SK-N-SH treated with all-trans-retinoic acid at 6 μM for 48 hours (cell line): ENCODE measurements at regions not wholly inside any gene's neighbourhood (a gene's known extent, or its start where the extent isn't known, plus 50 kb on each side); places are given as distances from the start of the nearest gene placed in this dataset.

Experiments used
- ATAC-seq: fragments of 200-7000 bp; cut with Tn5 transposase; 3 replicates; pipeline ENCODE4 v1.9.1; 2020; ENCODE audit warnings: mild to moderate bottlenecking, moderate library complexity
- ARNTL ChIP-seq: fragments of 450-650 bp; formaldehyde crosslinking; IDR thresholded peaks from 2 replicates; pipeline ENCODE4 v1.5.0; 2020; ENCODE audit warnings: low read depth, mild to moderate bottlenecking, moderate library complexity, borderline replicate concordance
- BACH2 ChIP-seq: fragments of 250-450 bp; sonication (Bioruptor Pico); IDR thresholded peaks from 2 replicates; pipeline ENCODE4 v1.9.0; 2021; ENCODE audit warnings: mild to moderate bottlenecking, borderline replicate concordance
- CREB5 ChIP-seq: fragments of 250-450 bp; sonication (Bioruptor Pico); IDR thresholded peaks from 2 replicates; pipeline ENCODE4 v1.5.1; 2020; ENCODE audit warnings: low read depth, mild to moderate bottlenecking, moderate library complexity
- CSDC2 ChIP-seq: fragments of 250-450 bp; sonication (Bioruptor Pico); IDR thresholded peaks from 2 replicates; pipeline ENCODE4 v1.5.0; 2020; ENCODE audit warnings: mild to moderate bottlenecking, moderate library complexity
- CSRNP3 ChIP-seq: fragments of 250-450 bp; sonication (Bioruptor Pico); IDR thresholded peaks from 2 replicates; pipeline ENCODE4 v1.5.1; 2021; ENCODE audit warnings: mild to moderate bottlenecking, moderate library complexity
- ESRRG ChIP-seq: fragments of 250-450 bp; sonication (Bioruptor Pico); IDR thresholded peaks from 2 replicates; pipeline ENCODE4 v1.6.1; 2021; ENCODE audit warnings: mild to moderate bottlenecking
- ISL1 ChIP-seq: fragments of 250-450 bp; sonication (Bioruptor Pico); IDR thresholded peaks from 2 replicates; pipeline ENCODE4 v2.1.2; 2022; ENCODE audit warnings: mild to moderate bottlenecking, moderate library complexity
- OSR1 ChIP-seq: fragments of 250-450 bp; sonication (Bioruptor Pico); IDR thresholded peaks from 2 replicates; pipeline ENCODE4 v1.8.0; 2022; ENCODE audit warnings: moderate library complexity, mild to moderate bottlenecking, inconsistent platforms
- PATZ1 ChIP-seq: fragments of 250-450 bp; sonication (Bioruptor Pico); IDR thresholded peaks from 2 replicates; pipeline ENCODE4 v1.8.0; 2020; ENCODE audit warnings: mild to moderate bottlenecking, moderate library complexity, borderline replicate concordance
- POU6F1 ChIP-seq: fragments of 250-450 bp; sonication (Bioruptor Pico); IDR thresholded peaks from 2 replicates; pipeline ENCODE4 v1.8.0; 2021; ENCODE audit warnings: low read depth, mild to moderate bottlenecking, moderate library complexity, borderline replicate concordance
- PPARA ChIP-seq: fragments of 250-450 bp; sonication (Bioruptor Pico); IDR thresholded peaks from 2 replicates; pipeline ENCODE4 v1.5.0; 2020; ENCODE audit warnings: mild to moderate bottlenecking, borderline replicate concordance
- RARB ChIP-seq: fragments of 250-450 bp; sonication (Bioruptor Pico); IDR thresholded peaks from 2 replicates; pipeline ENCODE4 v1.8.0; 2021; ENCODE audit warnings: mild to moderate bottlenecking, moderate library complexity
- SNAI2 ChIP-seq: fragments of 250-450 bp; sonication (Bioruptor Pico); IDR thresholded peaks from 2 replicates; pipeline ENCODE4 v1.5.0; 2020; ENCODE audit warnings: mild to moderate bottlenecking, moderate library complexity
- TCF4 ChIP-seq: fragments of 250-450 bp; sonication (Bioruptor Pico); IDR thresholded peaks from 2 replicates; pipeline ENCODE4 v1.8.0; 2021; ENCODE audit warnings: mild to moderate bottlenecking, moderate library complexity, borderline replicate concordance
- TOX ChIP-seq: fragments of 250-450 bp; sonication (Bioruptor Pico); IDR thresholded peaks from 2 replicates; pipeline ENCODE4 v1.8.0; 2021; ENCODE audit warnings: mild to moderate bottlenecking, moderate library complexity, borderline replicate concordance
- TSHZ2 ChIP-seq: fragments of 250-450 bp; sonication (Bioruptor Pico); IDR thresholded peaks from 2 replicates; pipeline ENCODE4 v1.5.0; 2020; ENCODE audit warnings: mild to moderate bottlenecking, moderate library complexity
- ZC3H10 ChIP-seq: fragments of 250-450 bp; sonication (Bioruptor Pico); IDR thresholded peaks from 2 replicates; pipeline ENCODE4 v1.5.1; 2021; ENCODE audit warnings: mild to moderate bottlenecking, moderate library complexity
- ZFP3 ChIP-seq: fragments of 250-450 bp; sonication (Bioruptor Pico); IDR thresholded peaks from 2 replicates; pipeline ENCODE4 v1.5.0; 2020; ENCODE audit warnings: mild to moderate bottlenecking, moderate library complexity
- ZNF565 ChIP-seq: fragments of 450-650 bp; formaldehyde crosslinking; conservative IDR thresholded peaks from 2 replicates; pipeline ENCODE4 v1.5.0; 2020; ENCODE audit warnings: low read depth, mild to moderate bottlenecking, moderate library complexity
- ZNF70 ChIP-seq: fragments of 450-650 bp; formaldehyde crosslinking; IDR thresholded peaks from 2 replicates; pipeline ENCODE4 v1.5.0; 2020; ENCODE audit warnings: mild to moderate bottlenecking, moderate library complexity
- ZNF8 ChIP-seq: fragments of 450-650 bp; formaldehyde crosslinking; IDR thresholded peaks from 2 replicates; pipeline ENCODE4 v1.5.0; 2020; ENCODE audit warnings: mild to moderate bottlenecking, moderate library complexity

- TF ChIP-seq ISL1, result no peak
- TF ChIP-seq SNAI2 (CRISPR knock-in tag), result no peak
- TF ChIP-seq, all 23 proteins: peak for 0
These were observed 766.7 kb upstream of the TENM3 start (continued) for GRCh38 chr4:181476508-181476890.

GRCh38 chr4:181477591-181477990, 765.6 kb upstream of the TENM3 start:
- no peak for TF ChIP-seq ZNF70 (CRISPR knock-in tag)
- TF ChIP-seq POU6F1 (CRISPR knock-in tag), result no peak
- no peak for ATAC-seq

- no peak for ATAC-seq
- TF ChIP-seq BACH2 (CRISPR knock-in tag) (no peak), ESRRG (CRISPR knock-in tag) (no peak), OSR1 (no peak), CSDC2 (CRISPR knock-in tag) (no peak), ZNF70 (CRISPR knock-in tag) (no peak), SNAI2 (CRISPR knock-in tag) (no peak), ARNTL (CRISPR knock-in tag) (no peak)
These were observed 764.5 kb upstream of the TENM3 start for GRCh38 chr4:181478656-181479055.

GRCh38 chr4:181479141-181479540, 764.1 kb upstream of the TENM3 start:
- TF ChIP-seq ZC3H10 (CRISPR knock-in tag) (no peak), ZNF8 (no peak), CREB5 (CRISPR knock-in tag) (no peak), ZFP3 (no peak), BACH2 (CRISPR knock-in tag) (no peak), TCF4 (CRISPR knock-in tag) (no peak), PATZ1 (CRISPR knock-in tag) (no peak), ZNF565 (CRISPR knock-in tag) (no peak), TOX (CRISPR knock-in tag) (no peak), ISL1 (no peak), CSRNP3 (CRISPR knock-in tag) (no peak), TSHZ2 (CRISPR knock-in tag) (no peak), POU6F1 (CRISPR knock-in tag) (no peak), CSDC2 (CRISPR knock-in tag) (no peak), RARB (CRISPR knock-in tag) (no peak), PPARA (no peak), ZNF70 (CRISPR knock-in tag) (no peak)
- ATAC-seq, result no peak
